Stimulated activated memory B cell treated with anti-CD40 and anti-IgM and Interleukin-4, amounts not matched to agents 10 μg/mL and 1 μg/mL and 100 μg/mL, for 72 hours (primary cell): ENCODE measurements at regions not wholly inside any gene's neighbourhood (a gene's known extent, or its start where the extent isn't known, plus 50 kb on each side); places are given as distances from the start of the nearest gene placed in this dataset.
"Not testable (repeated sequence)": the region's sequence is repeated elsewhere in the genome, so short reads cannot be mapped to it uniquely, and the experiment has no call there.

Experiments used
- ATAC-seq: fragments of 150-1000 bp; cut with Tn5 transposase; 2 replicates; pipeline ENCODE4 v1.10.0; 2021
- H3K27ac Mint-ChIP-seq: one replicate; pipeline ENCODE4 v1.8.0; 2022; ENCODE audit warnings: mild to moderate bottlenecking, mixed read lengths
- H3K27me3 Mint-ChIP-seq: one replicate; pipeline ENCODE4 v1.8.0; 2022; ENCODE audit warnings: mixed read lengths
- H3K36me3 Mint-ChIP-seq: one replicate; pipeline ENCODE4 v1.8.0; 2022; ENCODE audit warnings: mixed read lengths
- H3K4me1 Mint-ChIP-seq: one replicate; pipeline ENCODE4 v1.8.0; 2022; ENCODE audit warnings: mixed read lengths
- H3K4me3 Mint-ChIP-seq: one replicate; pipeline ENCODE4 v1.8.0; 2022; ENCODE audit warnings: mild to moderate bottlenecking, moderate library complexity, mixed read lengths
- H3K9me3 Mint-ChIP-seq: one replicate; pipeline ENCODE4 v1.8.0; 2022; ENCODE audit warnings: mixed read lengths

DNA sequence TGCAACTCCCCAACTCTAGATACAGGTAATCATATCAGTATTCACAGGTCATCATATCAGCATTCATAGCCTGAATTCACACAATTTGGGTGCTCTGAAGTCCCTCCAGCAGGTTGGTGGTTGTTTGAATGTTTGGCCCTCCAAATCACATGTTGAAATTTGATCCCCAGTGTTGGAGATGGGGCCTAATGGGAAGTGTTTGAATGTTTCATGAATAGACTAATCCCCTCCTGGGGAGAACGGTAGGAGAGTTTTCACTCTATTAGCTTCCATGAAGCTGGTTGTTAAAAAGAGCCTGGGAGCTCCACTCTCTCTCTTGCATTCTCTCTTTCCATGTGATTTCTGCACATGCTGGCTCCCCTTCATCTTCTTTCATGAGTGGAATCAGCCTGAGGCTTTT is 288.6 kb upstream of the PCDH9 start:
- no peaks in the 10 kb centered on the region for H3K27me3 Mint-ChIP-seq
- no peaks in the 10 kb centered on the region for H3K36me3 Mint-ChIP-seq
- no peak overlapping the region for H3K27ac Mint-ChIP-seq
- H3K4me1 Mint-ChIP-seq: no peaks in the 10 kb centered on the region
- no peaks in the 10 kb centered on the region for H3K9me3 Mint-ChIP-seq
- ATAC-seq: no peak
- no peak overlapping the region for H3K4me3 Mint-ChIP-seq

DNA sequence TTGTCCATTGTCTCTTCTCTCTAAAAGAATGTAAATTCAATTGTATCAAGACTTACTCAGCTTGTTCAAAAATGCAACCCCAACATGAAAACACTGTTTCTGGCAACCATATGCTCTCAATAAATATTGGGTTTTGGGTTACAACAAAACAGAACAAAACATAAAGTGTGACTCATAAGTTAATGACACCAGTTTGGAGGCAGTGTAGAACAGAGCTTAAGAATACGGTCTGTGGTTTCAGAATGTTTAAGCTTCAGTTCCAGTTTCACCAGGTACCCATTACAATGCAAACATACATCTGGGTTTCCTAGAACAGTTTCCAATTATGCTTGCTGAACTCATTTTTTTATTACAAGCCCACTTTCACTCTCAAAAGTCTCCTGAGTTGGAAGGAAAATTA is 285.8 kb upstream of the PCDH9 start:
- ATAC-seq: no peak
- no peaks in the 10 kb centered on the region for H3K27me3 Mint-ChIP-seq
- no peaks in the 10 kb centered on the region for H3K4me1 Mint-ChIP-seq
- no peak overlapping the region for H3K27ac Mint-ChIP-seq
- H3K36me3 Mint-ChIP-seq: no peaks in the 10 kb centered on the region
- H3K9me3 Mint-ChIP-seq: no peaks in the 10 kb centered on the region
- no peak overlapping the region for H3K4me3 Mint-ChIP-seq

GRCh38 chr13:67509018-67509417 is 278.9 kb upstream of the PCDH9 start:
- Mint-ChIP-seq H3K9me3 (peaks cover 3% of the 10 kb centered on the region), H3K27me3 (no peaks in the 10 kb centered on the region), H3K36me3 (no peaks in the 10 kb centered on the region), H3K27ac (no peak overlapping the region), H3K4me1 (no peaks in the 10 kb centered on the region), H3K4me3 (no peak overlapping the region)
- no peak for ATAC-seq

DNA sequence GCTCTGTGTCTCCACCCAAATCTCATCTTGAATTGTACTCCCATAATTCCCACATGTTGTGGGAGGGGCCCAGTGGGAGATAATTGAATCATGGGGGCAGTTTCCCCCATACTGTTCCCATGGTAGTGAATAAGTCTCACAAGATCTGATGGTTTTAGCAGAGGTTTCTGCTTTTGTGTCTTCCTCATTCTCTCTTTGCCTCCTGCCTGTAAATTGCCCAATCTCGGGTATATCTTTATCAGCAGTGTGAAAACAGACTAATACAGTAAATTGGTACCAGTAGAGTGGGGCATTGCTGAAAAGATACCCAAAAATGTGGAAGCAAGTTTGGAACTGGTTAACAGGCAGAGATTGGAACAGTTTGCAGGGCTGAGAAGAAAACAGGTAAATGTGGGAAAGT is 278.1 kb upstream of the PCDH9 start:
- H3K9me3 Mint-ChIP-seq, H3K36me3 Mint-ChIP-seq, ATAC-seq, H3K27ac Mint-ChIP-seq, H3K27me3 Mint-ChIP-seq, H3K4me1 Mint-ChIP-seq, H3K4me3 Mint-ChIP-seq: not testable (repeated sequence)

DNA sequence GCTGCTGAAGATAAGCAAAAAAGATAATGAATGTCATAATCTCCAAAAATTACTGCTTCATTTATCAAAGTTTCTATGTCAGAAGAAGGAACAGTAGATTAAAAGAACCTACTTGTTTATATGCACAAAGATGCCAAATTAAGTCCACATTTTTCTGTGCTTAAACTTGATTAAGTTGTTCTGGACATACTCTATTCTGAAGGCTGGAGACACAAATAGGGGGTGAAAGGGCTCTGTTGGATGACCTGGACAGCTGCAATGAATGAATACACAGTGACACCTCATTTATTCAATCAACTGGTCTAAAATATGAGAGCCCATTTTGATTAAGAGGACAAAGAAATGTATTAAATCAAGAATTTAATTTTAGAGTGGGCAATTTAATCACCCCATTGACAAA is 276.3 kb upstream of the PCDH9 start:
- no peak for ATAC-seq
- Mint-ChIP-seq H3K27me3 (no peaks in the 10 kb centered on the region), H3K36me3 (no peaks in the 10 kb centered on the region), H3K27ac (no peak overlapping the region), H3K9me3 (peaks cover 3% of the 10 kb centered on the region), H3K4me1 (no peaks in the 10 kb centered on the region), H3K4me3 (no peak overlapping the region)

GRCh38 chr13:67505376-67505775 is 275.2 kb upstream of the PCDH9 start:
- H3K27me3 Mint-ChIP-seq: no peaks in the 10 kb centered on the region
- no peak overlapping the region for H3K27ac Mint-ChIP-seq
- no peaks in the 10 kb centered on the region for H3K4me1 Mint-ChIP-seq
- H3K9me3 Mint-ChIP-seq: peaks cover 3% of the 10 kb centered on the region
- ATAC-seq: no peak
- no peaks in the 10 kb centered on the region for H3K36me3 Mint-ChIP-seq
- no peak overlapping the region for H3K4me3 Mint-ChIP-seq

DNA sequence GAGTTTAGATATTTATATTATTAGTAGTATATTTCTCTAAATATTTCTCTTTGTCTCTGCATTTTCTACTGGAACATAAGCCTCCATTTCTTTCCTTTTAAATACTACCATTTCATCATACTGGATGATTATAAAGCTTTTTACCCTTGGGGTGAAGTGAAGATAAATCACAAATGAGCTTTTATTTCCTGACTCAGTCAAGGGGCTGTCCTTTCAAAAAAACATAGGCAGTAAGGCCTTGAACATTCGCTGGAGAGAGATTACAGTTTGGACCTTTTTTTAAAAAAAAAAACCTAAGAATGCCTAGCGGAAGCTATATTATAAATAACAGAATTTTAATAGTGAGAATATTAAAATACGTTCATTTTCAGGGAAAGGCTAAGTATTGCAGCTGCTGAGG is 268.8 kb upstream of the PCDH9 start:
- Mint-ChIP-seq H3K4me3 (no peak overlapping the region), H3K4me1 (no peaks in the 10 kb centered on the region), H3K27ac (no peak overlapping the region), H3K27me3 (no peaks in the 10 kb centered on the region), H3K9me3 (peaks cover 7% of the 10 kb centered on the region), H3K36me3 (no peaks in the 10 kb centered on the region)
- ATAC-seq: no peak

- ATAC-seq: no peak
- H3K9me3 Mint-ChIP-seq: peaks cover 3% of the 10 kb centered on the region
- H3K36me3 Mint-ChIP-seq: no peaks in the 10 kb centered on the region
- no peak overlapping the region for H3K27ac Mint-ChIP-seq
- H3K4me3 Mint-ChIP-seq: no peak overlapping the region
- H3K4me1 Mint-ChIP-seq: no peaks in the 10 kb centered on the region
- H3K27me3 Mint-ChIP-seq: no peaks in the 10 kb centered on the region
Observed at GRCh38 chr13:67493835-67494234, 263.7 kb upstream of the PCDH9 start.

- Mint-ChIP-seq H3K27me3 (no peaks in the 10 kb centered on the region), H3K27ac (no peak overlapping the region), H3K9me3 (no peaks in the 10 kb centered on the region), H3K4me3 (no peak overlapping the region), H3K4me1 (no peaks in the 10 kb centered on the region), H3K36me3 (no peaks in the 10 kb centered on the region)
- ATAC-seq: no peak
Observed at GRCh38 chr13:67489016-67489415, 258.9 kb upstream of the PCDH9 start.

GRCh38 chr13:67481445-67481844 is 251.3 kb upstream of the PCDH9 start:
- Mint-ChIP-seq H3K27ac (no peak overlapping the region), H3K36me3 (no peaks in the 10 kb centered on the region), H3K9me3 (peaks cover 2% of the 10 kb centered on the region), H3K4me3 (no peak overlapping the region), H3K27me3 (no peaks in the 10 kb centered on the region), H3K4me1 (no peaks in the 10 kb centered on the region)
- ATAC-seq: no peak

- no peak overlapping the region for H3K4me3 Mint-ChIP-seq
- no peak for ATAC-seq
- no peaks in the 10 kb centered on the region for H3K27me3 Mint-ChIP-seq
- no peaks in the 10 kb centered on the region for H3K4me1 Mint-ChIP-seq
- H3K9me3 Mint-ChIP-seq: peaks cover 15% of the 10 kb centered on the region
- no peak overlapping the region for H3K27ac Mint-ChIP-seq
- no peaks in the 10 kb centered on the region for H3K36me3 Mint-ChIP-seq
Observed at GRCh38 chr13:67474115-67474514, 244.0 kb upstream of the PCDH9 start.

- H3K9me3 Mint-ChIP-seq: peaks cover 29% of the 10 kb centered on the region
- no peaks in the 10 kb centered on the region for H3K4me1 Mint-ChIP-seq
- no peaks in the 10 kb centered on the region for H3K27me3 Mint-ChIP-seq
- no peak overlapping the region for H3K27ac Mint-ChIP-seq
- no peak for ATAC-seq
- no peaks in the 10 kb centered on the region for H3K36me3 Mint-ChIP-seq
- no peak overlapping the region for H3K4me3 Mint-ChIP-seq
Observed at GRCh38 chr13:67469623-67470022, 239.5 kb upstream of the PCDH9 start.

DNA sequence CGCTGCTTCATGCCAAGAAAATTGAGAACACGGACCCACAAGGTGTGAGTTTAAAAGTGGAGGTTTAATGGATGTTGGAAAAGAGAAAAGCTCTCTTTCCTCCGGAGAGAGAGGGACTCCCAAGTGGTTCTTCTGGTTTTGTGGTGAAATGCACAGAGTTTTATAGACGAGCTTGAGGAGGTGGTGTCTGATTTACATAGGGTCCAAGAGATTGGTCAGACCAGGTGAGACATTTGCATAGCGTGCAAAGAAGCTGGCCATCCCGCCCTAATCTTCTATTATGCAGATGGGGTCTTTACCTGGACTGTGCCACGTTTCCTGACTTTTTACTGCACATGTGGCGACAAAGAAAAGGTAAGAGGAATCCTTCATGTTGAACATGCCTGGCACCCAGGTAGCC is 236.4 kb upstream of the PCDH9 start:
- ATAC-seq: no peak
- no peaks in the 10 kb centered on the region for H3K36me3 Mint-ChIP-seq
- no peaks in the 10 kb centered on the region for H3K27me3 Mint-ChIP-seq
- no peak overlapping the region for H3K4me3 Mint-ChIP-seq
- H3K4me1 Mint-ChIP-seq: no peaks in the 10 kb centered on the region
- peaks cover 31% of the 10 kb centered on the region for H3K9me3 Mint-ChIP-seq
- no peak overlapping the region for H3K27ac Mint-ChIP-seq

GRCh38 chr13:67464154-67464553 is 234.0 kb upstream of the PCDH9 start:
- no peak overlapping the region for H3K4me3 Mint-ChIP-seq
- no peaks in the 10 kb centered on the region for H3K27me3 Mint-ChIP-seq
- H3K27ac Mint-ChIP-seq: no peak overlapping the region
- no peaks in the 10 kb centered on the region for H3K36me3 Mint-ChIP-seq
- ATAC-seq: no peak
- H3K4me1 Mint-ChIP-seq: no peaks in the 10 kb centered on the region
- H3K9me3 Mint-ChIP-seq: peaks cover 17% of the 10 kb centered on the region

DNA sequence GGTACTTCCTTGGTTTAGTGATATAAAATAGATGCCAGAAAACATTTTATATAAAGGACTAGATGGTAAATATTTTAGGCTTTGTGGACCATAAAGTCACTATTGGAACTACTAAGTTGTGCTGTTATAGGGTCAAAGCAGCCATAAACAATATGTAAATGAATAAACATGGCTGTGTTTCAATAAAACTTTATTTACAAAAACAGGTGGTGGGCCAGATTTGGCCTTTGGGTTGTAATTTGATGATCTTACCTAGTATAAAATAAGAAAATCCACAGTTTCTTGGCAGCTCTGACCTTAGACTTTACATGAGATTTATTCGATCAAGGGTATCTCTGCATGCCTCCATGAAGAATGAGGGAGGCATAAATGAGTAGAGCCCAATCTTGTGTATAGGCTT is 232.0 kb upstream of the PCDH9 start:
- no peak for ATAC-seq
- Mint-ChIP-seq H3K4me3 (no peak overlapping the region), H3K4me1 (no peaks in the 10 kb centered on the region), H3K27ac (no peak overlapping the region), H3K36me3 (no peaks in the 10 kb centered on the region), H3K9me3 (peaks cover 5% of the 10 kb centered on the region), H3K27me3 (no peaks in the 10 kb centered on the region)

DNA sequence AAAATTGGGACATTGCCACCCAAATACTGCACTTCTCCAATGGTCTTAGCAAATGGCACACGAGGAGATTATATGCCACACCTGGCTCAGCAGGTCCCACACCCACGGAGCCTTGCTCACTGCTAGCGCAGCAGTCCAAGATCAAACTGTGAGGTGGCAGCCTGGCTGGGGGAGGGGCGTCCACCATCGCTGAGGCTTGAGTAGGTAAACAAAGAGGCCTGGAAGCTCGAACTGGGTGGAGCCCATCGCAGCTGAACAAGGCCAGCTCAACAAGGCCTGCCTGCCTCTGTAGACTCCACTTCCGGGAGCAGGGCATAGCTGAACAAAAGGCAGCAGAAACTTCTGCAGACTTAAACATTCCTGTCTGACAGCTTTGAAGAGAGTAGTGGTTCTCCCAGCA is 222.4 kb upstream of the PCDH9 start:
- H3K36me3 Mint-ChIP-seq, H3K27ac Mint-ChIP-seq, H3K4me1 Mint-ChIP-seq, H3K9me3 Mint-ChIP-seq, ATAC-seq, H3K27me3 Mint-ChIP-seq, H3K4me3 Mint-ChIP-seq: not testable (repeated sequence)

DNA sequence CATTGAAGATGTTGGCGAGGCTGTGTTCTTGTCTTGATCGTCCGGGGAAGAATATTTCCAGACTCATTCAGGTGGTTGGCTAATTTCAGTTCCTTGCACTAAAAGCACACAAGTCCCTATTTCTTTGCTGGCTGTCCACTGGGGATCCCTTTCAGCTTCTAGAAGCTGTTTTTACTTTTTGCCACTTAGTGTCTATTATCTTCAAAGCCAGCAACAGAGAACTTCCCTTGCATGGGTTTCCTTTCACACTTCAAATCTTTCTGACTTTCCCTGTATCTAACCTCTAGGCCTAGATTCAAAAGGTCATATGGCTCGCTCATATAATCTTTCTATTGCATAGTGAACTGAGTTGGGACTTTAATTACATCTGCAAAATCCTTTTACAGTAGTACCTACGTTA is 215.3 kb upstream of the PCDH9 start:
- no peak overlapping the region for H3K27ac Mint-ChIP-seq
- ATAC-seq: no peak
- H3K27me3 Mint-ChIP-seq: no peaks in the 10 kb centered on the region
- no peaks in the 10 kb centered on the region for H3K36me3 Mint-ChIP-seq
- H3K4me3 Mint-ChIP-seq: no peak overlapping the region
- H3K4me1 Mint-ChIP-seq: no peaks in the 10 kb centered on the region
- peaks cover 3% of the 10 kb centered on the region for H3K9me3 Mint-ChIP-seq
